ENCODE measurements at regions not wholly inside any gene's neighbourhood (a gene's known extent, or its start where the extent isn't known, plus 50 kb on each side); places are given as distances from the start of the nearest gene placed in this dataset.
A peak's percentile ranks its signal among the peaks of the same experiment; 100 is the strongest.

DNA sequence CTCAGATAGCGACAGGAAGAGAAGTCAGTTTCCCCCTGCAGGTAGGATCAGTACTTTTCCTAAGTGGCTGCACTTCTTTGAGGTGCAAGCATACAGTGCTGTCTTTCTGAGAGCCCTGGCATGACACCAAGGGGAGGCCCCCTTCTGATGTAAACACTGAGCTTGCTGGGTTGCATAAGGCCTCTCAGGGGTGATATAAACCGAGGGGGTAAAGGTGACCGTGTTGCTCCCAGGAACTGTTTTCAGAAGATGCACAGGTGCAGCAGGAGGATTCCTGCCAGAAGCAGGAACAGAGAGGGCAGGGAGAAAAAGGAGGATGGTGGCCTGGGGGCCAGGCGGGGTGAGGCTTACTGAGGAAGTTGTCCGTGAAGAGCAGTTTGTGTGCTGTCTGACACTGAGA lies 74.0 kb upstream of the ZNF30 start (continued):
- TF ChIP-seq POU2F2 (IDR thresholded peaks at IDR 0.05; ENCODE audit: borderline replicate concordance, low read depth, low read length) = no peak

DNA sequence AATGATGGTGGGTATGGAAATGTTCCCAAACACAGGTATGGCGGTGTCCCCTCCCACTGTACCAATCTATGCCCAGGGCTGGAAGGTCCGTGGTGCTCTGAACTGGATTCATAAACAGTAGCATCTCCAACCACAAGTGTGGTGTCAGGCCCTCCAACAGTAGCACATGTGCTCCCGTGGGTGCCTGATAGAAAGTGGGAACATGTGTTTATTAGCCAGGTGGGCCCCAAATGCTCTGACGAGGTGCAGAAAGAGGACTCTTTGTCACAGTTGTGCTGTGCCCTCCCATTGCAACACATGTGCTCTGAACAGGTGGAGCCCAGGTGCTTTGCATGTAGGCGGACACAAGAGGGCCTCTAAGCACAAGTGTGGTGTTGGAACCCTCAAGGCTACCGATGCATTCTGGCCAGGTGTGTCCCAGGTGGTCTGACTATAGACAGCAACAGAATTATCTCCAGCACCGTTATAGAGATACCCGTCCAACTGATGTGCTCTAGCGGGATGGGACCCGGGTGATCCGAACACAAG lies 75.4 kb upstream of the ZNF30 start:
- H3K4me3 ChIP-seq = no peak overlapping the region
- WGBS (ENCODE audit: insufficient coverage, insufficient replicate concordance, low lambda C conversion rate, missing lambda C conversion rate) = 16% methylated on average over 11 of the region's 11 CpGs
- no peak for TF ChIP-seq HDAC2 (IDR thresholded peaks at IDR 0.05)
- no peak for TF ChIP-seq SMC3 (IDR thresholded peaks at IDR 0.05; ENCODE audit: borderline replicate concordance, low read length)
- no peak for TF ChIP-seq STAT1 (conservative IDR thresholded peaks at IDR 0.05)
- no peak for TF ChIP-seq RBBP5 (conservative IDR thresholded peaks at IDR 0.05)
- no peak overlapping the region for H2AFZ ChIP-seq (ENCODE audit: control insufficient read depth, low read depth, low read length)
- SMC1A ChIA-PET (ENCODE audit: uncharacterized antibody, unreplicated experiment) = no interaction called here
- RAD21 ChIA-PET (ENCODE audit: unreplicated experiment) = no interaction called here
- no peak overlapping the region for H3K27ac ChIP-seq (ENCODE audit: control insufficient read depth, insufficient read depth)
- H3K9ac ChIP-seq (ENCODE audit: control insufficient read depth, insufficient read depth, low read length) = no peak overlapping the region
- H3K36me3 ChIP-seq (ENCODE audit: control insufficient read depth in 2 of 2, insufficient read depth in 2 of 2, low read length in 1 of 2) = no peaks in the 10 kb centered on the region
- no peaks in the 10 kb centered on the region for H3K27me3 ChIP-seq (replicated peaks in 1 of 2; ENCODE audit: control insufficient read depth in 2 of 2, insufficient read depth in 2 of 2, low read length in 1 of 2)
- no peak for FAIRE-seq
- H4K20me1 ChIP-seq (ENCODE audit: control insufficient read depth, insufficient read depth) = no peaks in the 10 kb centered on the region
- no peaks in the 10 kb centered on the region for H3K79me2 ChIP-seq (ENCODE audit: control insufficient read depth, insufficient read depth, low read length)
- POLR2A ChIA-PET = no interaction called here
- DNase-seq (ENCODE audit: low read depth, low spot score) = no peak
- ATAC-seq = no peak
- in situ Hi-C loops (cut with MboI) (no loop called here), intact Hi-C loops (cut with micrococcal nuclease; ENCODE audit: unreplicated experiment) (no loop called here)
- no TSS peak for BruUV-seq (replicated peaks)
- H3K9me3 ChIP-seq (replicated peaks; ENCODE audit: control insufficient read depth, insufficient read depth, low read length) = no peaks in the 10 kb centered on the region
- H3K4me1 ChIP-seq (ENCODE audit: control insufficient read depth, insufficient read depth, low read length) = no peaks in the 10 kb centered on the region
- CTCF ChIA-PET = interaction anchor here (0.7 kb wide), 1 partner anchor 212 kb away, joined by 3 read pairs; no protein-coding TSS in a partner anchor
- H3K4me2 ChIP-seq (ENCODE audit: control insufficient read depth, insufficient read depth) = no peak overlapping the region

DNA sequence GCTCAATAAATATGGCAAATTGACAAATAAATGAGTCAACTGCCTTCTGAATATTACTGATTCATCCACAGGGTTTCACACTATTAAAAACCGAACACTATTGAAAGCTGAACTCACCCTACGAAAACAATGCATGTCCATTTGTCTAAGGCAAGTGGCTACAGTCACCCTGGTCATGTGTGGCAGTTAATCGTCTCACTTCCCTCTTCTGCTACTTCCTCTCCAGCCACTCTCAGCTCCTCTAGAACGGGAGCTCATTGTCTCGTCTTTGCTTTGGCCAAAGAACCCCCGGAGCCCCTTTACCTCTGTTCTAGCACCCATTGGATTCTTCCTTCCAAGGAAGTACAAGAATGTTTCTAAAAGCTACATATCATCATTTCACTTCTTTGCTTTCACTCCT lies 74.4 kb upstream of the ZNF599 start:
- FAIRE-seq (no peak), DNase-seq (ENCODE audit: low read depth, low spot score) (no peak), ATAC-seq (no peak)
- Histone ChIP-seq H3K36me3 (ENCODE audit: control insufficient read depth in 2 of 2, insufficient read depth in 2 of 2, low read length in 1 of 2) (no peaks in the 10 kb centered on the region), H3K27me3 (replicated peaks in 1 of 2; ENCODE audit: control insufficient read depth in 2 of 2, insufficient read depth in 2 of 2, low read length in 1 of 2) (no peaks in the 10 kb centered on the region), H3K4me3 (no peak overlapping the region), H3K4me1 (ENCODE audit: control insufficient read depth, insufficient read depth, low read length) (no peaks in the 10 kb centered on the region), H3K9ac (ENCODE audit: control insufficient read depth, insufficient read depth, low read length) (no peak overlapping the region), H3K9me3 (replicated peaks; ENCODE audit: control insufficient read depth, insufficient read depth, low read length) (no peaks in the 10 kb centered on the region), H3K79me2 (ENCODE audit: control insufficient read depth, insufficient read depth, low read length) (no peaks in the 10 kb centered on the region), H3K4me2 (ENCODE audit: control insufficient read depth, insufficient read depth) (no peak overlapping the region), H4K20me1 (ENCODE audit: control insufficient read depth, insufficient read depth) (no peaks in the 10 kb centered on the region), H2AFZ (ENCODE audit: control insufficient read depth, low read depth, low read length) (no peak overlapping the region), H3K27ac (ENCODE audit: control insufficient read depth, insufficient read depth) (no peak overlapping the region)
- POLR2A ChIA-PET = no interaction called here
- RAD21 ChIA-PET (ENCODE audit: unreplicated experiment) = no interaction called here
- SMC1A ChIA-PET (ENCODE audit: uncharacterized antibody, unreplicated experiment) = interaction anchor here (0.9 kb wide), 1 partner anchor 12 kb away, joined by 3 read pairs; no protein-coding TSS in a partner anchor
- in situ Hi-C loops (cut with MboI) (no loop called here), intact Hi-C loops (cut with micrococcal nuclease; ENCODE audit: unreplicated experiment) (no loop called here)
- WGBS (ENCODE audit: insufficient coverage, insufficient replicate concordance, low lambda C conversion rate, missing lambda C conversion rate) = 20% methylated on average over 6 of the region's 6 CpGs
- peak; percentile 55; the same call in 1 of the 2 replicates for TF ChIP-seq SPI1 (IDR thresholded peaks at IDR 0.05; ENCODE audit: borderline replicate concordance, insufficient read depth, low read depth, low read length)
- TF ChIP-seq, protein P1, sequence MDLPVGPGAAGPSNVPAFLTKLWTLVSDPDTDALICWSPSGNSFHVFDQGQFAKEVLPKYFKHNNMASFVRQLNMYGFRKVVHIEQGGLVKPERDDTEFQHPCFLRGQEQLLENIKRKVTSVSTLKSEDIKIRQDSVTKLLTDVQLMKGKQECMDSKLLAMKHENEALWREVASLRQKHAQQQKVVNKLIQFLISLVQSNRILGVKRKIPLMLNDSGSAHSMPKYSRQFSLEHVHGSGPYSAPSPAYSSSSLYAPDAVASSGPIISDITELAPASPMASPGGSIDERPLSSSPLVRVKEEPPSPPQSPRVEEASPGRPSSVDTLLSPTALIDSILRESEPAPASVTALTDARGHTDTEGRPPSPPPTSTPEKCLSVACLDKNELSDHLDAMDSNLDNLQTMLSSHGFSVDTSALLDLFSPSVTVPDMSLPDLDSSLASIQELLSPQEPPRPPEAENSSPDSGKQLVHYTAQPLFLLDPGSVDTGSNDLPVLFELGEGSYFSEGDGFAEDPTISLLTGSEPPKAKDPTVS (IDR thresholded peaks at IDR 0.05; ENCODE audit: low read depth, low read length) = no peak
- no peak for TF ChIP-seq MLLT1 (IDR thresholded peaks at IDR 0.05)
- no peak for TF ChIP-seq ASH2L (IDR thresholded peaks at IDR 0.05; ENCODE audit: borderline replicate concordance, low read depth)
- TF ChIP-seq, protein P2, sequence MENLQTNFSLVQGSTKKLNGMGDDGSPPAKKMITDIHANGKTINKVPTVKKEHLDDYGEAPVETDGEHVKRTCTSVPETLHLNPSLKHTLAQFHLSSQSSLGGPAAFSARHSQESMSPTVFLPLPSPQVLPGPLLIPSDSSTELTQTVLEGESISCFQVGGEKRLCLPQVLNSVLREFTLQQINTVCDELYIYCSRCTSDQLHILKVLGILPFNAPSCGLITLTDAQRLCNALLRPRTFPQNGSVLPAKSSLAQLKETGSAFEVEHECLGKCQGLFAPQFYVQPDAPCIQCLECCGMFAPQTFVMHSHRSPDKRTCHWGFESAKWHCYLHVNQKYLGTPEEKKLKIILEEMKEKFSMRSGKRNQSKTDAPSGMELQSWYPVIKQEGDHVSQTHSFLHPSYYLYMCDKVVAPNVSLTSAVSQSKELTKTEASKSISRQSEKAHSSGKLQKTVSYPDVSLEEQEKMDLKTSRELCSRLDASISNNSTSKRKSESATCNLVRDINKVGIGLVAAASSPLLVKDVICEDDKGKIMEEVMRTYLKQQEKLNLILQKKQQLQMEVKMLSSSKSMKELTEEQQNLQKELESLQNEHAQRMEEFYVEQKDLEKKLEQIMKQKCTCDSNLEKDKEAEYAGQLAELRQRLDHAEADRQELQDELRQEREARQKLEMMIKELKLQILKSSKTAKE (IDR thresholded peaks at IDR 0.05; ENCODE audit: low read depth, poor library complexity, severe bottlenecking) = no peak
- TF ChIP-seq TAF1 (IDR thresholded peaks at IDR 0.05; ENCODE audit: borderline replicate concordance, low read depth, low read length) = no peak
- no peak for TF ChIP-seq HDAC6 (IDR thresholded peaks at IDR 0.05; ENCODE audit: unreplicated experiment)
- BruUV-seq (replicated peaks) = no TSS peak
- CTCF ChIA-PET = no interaction called here

All from GM12878 (cell line).